ENCODE measurements at regions not wholly inside any gene's neighbourhood (a gene's known extent, or its start where the extent isn't known, plus 50 kb on each side); places are given as distances from the start of the nearest gene placed in this dataset.
"Not testable (repeated sequence)": the region's sequence is repeated elsewhere in the genome, so short reads cannot be mapped to it uniquely, and the experiment has no call there.

DNA sequence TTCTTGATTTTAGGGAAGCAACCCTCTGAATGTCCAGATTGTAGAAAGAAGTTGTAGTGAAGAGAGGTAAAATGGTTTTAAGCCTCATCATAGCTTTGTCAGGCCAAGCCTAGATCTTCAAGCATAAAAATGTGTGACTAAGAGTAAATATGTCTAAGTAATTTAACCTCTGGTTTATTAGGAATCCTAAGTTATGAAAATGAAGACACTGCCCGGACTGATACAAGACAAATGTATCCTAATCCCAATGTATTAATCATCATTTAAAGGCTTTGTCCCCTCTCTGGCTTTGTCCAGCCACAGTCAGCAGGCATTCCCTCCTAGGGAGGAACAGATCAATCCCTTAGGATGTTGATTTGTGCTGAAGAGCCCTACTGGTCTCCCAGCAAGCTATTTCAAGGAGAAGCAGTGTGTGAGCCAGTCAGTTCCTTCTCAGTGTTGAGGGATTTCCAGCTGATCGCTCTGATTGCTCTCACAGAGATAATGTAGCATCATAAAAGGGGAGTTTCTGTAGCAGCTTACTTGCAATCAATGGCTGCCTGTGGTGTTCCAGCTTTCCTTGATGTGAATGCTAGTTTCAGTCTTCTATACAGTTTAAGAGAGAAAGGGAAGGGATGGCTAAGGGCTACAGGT is 796.1 kb downstream of the EPHA4 start:
- peak in 1 of 8 experiments; percentile 24 for ATAC-seq (replicated peaks in 6 of 8)
- H3K4me3 ChIP-seq: no peak overlapping the region
- WGBS, 10 experiments: 29 to 71% (median 46%) methylated on average over 1 to 2 of the region's 2 CpGs; no CpG with 5 or more reads in 2 of the 10 experiments
- H3K4me1 ChIP-seq (replicated peaks in 1 of 2): peaks cover 11 to 13% of the 10 kb centered on the region in 2 donors
- in situ Hi-C loops (cut with MboI; ENCODE audit: low pct_unique_long_range_greater_than_20kb in 2 of 9, low sequenced_read_pairs in 9 of 9, unreplicated experiment in 9 of 9): no loop called here
- no peak overlapping the region for H3K27ac ChIP-seq

DNA sequence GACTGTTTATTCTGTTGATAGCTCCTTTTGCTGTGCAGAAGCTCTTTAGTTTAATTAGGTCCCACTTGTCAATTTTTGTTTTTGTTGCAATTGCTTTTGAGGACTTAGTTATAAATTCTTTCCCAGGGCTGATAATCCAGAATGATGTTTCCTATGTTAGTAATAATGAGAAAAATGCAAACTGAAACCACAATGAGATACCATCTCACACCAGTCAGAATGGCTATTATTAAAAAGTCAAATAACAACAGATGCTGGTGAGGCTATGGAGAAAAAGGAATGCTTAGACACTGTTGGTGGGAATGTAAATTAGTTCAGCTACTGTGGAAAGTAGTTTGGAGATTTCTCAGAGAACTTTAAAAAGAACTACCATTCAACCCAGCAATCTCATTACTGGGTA is 793.0 kb downstream of the EPHA4 start:
- ATAC-seq (replicated peaks in 6 of 8); in situ Hi-C loops (cut with MboI; ENCODE audit: low pct_unique_long_range_greater_than_20kb in 2 of 9, low sequenced_read_pairs in 9 of 9, unreplicated experiment in 9 of 9); H3K27ac ChIP-seq; H3K4me3 ChIP-seq: not testable (repeated sequence)
- H3K4me1 ChIP-seq (replicated peaks in 1 of 2): peaks cover 6 to 12% of the 10 kb centered on the region in 2 donors

DNA sequence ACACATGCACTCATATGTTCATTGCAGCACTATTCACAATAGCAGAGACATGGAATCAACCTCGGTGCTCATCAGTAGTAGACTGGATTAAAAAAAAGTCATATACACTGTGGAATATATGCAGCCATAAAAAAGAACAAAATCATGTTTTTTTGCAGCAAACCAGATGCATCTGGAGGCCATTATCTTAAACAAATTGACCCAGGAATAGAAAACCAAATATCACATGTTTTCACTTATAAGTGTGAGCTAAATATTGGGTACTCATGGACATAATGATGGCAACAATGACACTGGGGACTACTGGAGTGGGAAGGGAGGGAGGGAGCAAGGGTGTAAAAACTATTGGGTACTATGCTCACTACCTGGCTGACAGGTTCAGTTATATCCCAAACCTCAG is 792.6 kb downstream of the EPHA4 start:
- Histone ChIP-seq H3K4me3 (no peak overlapping the region), H3K4me1 (replicated peaks in 1 of 2) (peaks cover 6 to 12% of the 10 kb centered on the region in 2 donors), H3K27ac (no peak overlapping the region)
- in situ Hi-C loops (cut with MboI; ENCODE audit: low pct_unique_long_range_greater_than_20kb in 2 of 9, low sequenced_read_pairs in 9 of 9, unreplicated experiment in 9 of 9): no loop called here
- WGBS, 10 experiments: 0 to 100% (median 17%) methylated on average over 1 of the region's 1 CpG; no CpG with 5 or more reads in 3 of the 10 experiments
- ATAC-seq (replicated peaks in 6 of 8): no peak

DNA sequence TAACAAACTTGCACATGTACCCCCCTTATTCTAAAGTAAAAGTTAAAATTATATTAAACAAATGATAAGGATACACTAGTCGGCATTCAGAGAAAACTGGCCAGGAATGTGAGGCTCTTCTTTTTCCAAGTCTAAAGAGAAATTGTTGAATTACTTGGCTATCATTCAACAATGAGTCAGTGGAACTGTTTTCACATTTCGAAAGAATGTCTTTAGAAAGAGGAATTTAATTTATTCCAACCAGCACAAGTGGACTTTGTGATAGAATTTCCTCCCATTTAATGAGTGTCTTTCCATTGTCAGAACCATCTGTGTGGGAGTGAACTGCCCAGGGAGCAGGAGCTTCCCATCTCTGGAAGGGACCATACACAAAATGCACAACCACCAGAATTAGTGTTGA is 792.2 kb downstream of the EPHA4 start:
- 0 to 89% (median 40%) methylated on average over 1 to 2 of the region's 2 CpGs; no CpG with 5 or more reads in 1 of the 10 experiments for WGBS, 10 experiments
- H3K27ac ChIP-seq: no peak overlapping the region
- no peak overlapping the region for H3K4me3 ChIP-seq
- ATAC-seq (replicated peaks in 6 of 8): peak in 7 of 8 experiments; percentile 25 to 88 (median 83)
- in situ Hi-C loops (cut with MboI; ENCODE audit: low pct_unique_long_range_greater_than_20kb in 2 of 9, low sequenced_read_pairs in 9 of 9, unreplicated experiment in 9 of 9): no loop called here
- peaks cover 6 to 12% of the 10 kb centered on the region in 2 donors for H3K4me1 ChIP-seq (replicated peaks in 1 of 2)

DNA sequence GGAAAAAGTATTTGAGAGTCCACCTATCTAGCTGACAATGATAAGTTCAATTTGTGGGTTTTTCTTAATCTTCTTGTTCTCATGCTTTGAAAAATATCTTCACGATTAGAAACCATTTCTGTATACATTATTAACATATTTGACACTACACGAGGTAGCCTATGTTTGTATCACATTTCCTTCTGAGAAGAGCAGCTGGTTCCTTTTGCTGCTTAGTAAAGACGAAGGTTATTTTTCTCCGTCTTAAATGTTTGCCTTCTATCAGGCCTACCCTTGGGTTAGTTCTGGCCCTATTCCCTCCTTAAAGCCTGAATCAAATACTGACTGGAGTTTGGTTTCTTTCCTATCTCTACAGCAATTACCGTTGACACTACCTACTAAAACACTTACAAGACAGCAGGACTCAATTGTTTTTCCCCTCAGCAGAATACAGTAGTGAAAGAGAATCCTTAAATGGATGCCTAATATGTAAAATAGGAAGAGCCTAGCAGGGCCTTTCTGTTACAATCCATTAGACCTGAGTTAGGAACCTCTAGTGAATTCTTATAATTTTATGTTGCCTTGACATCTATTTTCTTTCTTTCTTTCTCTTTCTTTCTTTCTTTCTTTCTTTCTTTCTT is 790.4 kb downstream of the EPHA4 start:
- Histone ChIP-seq H3K27ac (no peak overlapping the region), H3K4me1 (replicated peaks in 1 of 2) (peaks cover 6 to 10% of the 10 kb centered on the region in 2 donors), H3K4me3 (no peak overlapping the region)
- 25 to 90% (median 77%) methylated on average over 1 to 5 of the region's 5 CpGs; no CpG with 5 or more reads in 1 of the 10 experiments for WGBS, 10 experiments
- ATAC-seq (replicated peaks in 6 of 8): no peak
- in situ Hi-C loops (cut with MboI; ENCODE audit: low pct_unique_long_range_greater_than_20kb in 2 of 9, low sequenced_read_pairs in 9 of 9, unreplicated experiment in 9 of 9): no loop called here

DNA sequence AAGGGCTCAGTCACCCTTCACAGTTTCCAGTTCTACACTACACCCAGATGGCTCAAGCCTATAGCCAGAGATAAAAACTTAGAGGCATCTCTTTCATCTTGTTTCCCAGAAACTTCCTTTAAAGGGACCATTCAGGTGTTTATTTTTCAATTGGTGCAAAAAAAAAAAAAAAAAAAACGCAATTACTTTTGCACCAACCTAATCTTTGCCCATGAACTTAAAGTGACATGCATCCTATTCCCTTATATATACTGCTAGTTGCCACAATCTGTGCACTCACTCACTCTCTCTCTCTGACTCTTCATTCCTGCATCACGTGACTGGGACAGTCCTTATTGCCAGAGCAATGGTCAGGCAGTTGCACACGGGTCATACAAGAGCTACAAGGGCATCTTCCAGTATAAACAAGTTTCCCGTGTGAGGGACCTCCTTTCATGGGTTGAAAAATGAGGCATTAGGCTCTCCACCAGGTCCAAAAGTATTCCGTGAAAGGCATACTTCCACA is 789.4 kb downstream of the EPHA4 start:
- ATAC-seq (replicated peaks in 6 of 8): no peak

DNA sequence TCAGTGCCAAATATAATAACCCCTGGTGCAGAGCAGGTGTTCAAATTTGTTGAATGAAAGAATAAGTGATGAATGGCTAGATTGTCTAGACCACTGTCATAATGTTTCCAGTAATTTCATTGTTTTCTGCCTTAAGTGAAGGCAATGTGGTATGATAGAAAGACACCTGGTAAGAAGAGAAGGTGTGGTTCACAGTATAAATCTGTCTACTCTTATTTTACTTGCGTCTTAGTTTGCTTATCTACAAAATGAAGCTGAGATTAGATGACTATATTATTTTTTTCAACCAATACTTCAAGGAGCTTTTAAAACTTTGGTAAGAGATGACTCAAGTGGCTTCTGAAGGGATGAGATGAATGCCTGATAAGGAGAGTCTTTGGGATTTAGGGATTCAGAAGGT is 788.4 kb downstream of the EPHA4 start:
- H3K4me3 ChIP-seq: no peak overlapping the region
- peaks cover 6 to 10% of the 10 kb centered on the region in 2 donors for H3K4me1 ChIP-seq (replicated peaks in 1 of 2)
- 38 to 100% (median 100%) methylated on average over 1 of the region's 1 CpG; no CpG with 5 or more reads in 2 of the 10 experiments for WGBS, 10 experiments
- H3K27ac ChIP-seq: no peak overlapping the region
- in situ Hi-C loops (cut with MboI; ENCODE audit: low pct_unique_long_range_greater_than_20kb in 2 of 9, low sequenced_read_pairs in 9 of 9, unreplicated experiment in 9 of 9): no loop called here
- ATAC-seq (replicated peaks in 6 of 8): no peak

More for the DNA sequence above, 789.4 kb downstream of the EPHA4 start:
- Histone ChIP-seq H3K4me1 (replicated peaks in 1 of 2) (peaks cover 6 to 10% of the 10 kb centered on the region in 2 donors), H3K27ac (no peak overlapping the region), H3K4me3 (no peak overlapping the region)
- WGBS, 10 experiments: 33 to 100% (median 85%) methylated on average over 1 to 4 of the region's 5 CpGs
- in situ Hi-C loops (cut with MboI; ENCODE audit: low pct_unique_long_range_greater_than_20kb in 2 of 9, low sequenced_read_pairs in 9 of 9, unreplicated experiment in 9 of 9): no loop called here

DNA sequence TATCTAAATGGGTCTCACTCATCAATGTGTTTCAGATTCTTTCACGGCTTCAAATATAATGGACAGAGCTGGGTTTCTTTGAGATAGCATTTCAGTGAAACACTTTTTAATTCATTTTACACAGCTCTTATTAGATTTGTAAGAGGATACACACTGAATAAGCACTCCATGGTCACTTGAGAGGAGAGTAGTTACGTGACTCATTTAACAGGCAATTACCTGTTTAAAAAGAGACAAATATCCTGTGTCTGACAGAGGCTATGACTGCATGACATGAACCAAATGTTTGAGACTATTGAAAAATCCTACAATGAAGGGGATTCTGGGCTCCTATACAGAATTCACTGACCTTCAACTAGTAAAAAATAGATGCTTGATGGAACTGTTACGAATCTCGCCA is 786.9 kb downstream of the EPHA4 start:
- 53 to 100% (median 88%) methylated on average over 2 to 4 of the region's 4 CpGs for WGBS, 10 experiments
- in situ Hi-C loops (cut with MboI; ENCODE audit: low pct_unique_long_range_greater_than_20kb in 2 of 9, low sequenced_read_pairs in 9 of 9, unreplicated experiment in 9 of 9): no loop called here
- Histone ChIP-seq H3K4me1 (replicated peaks in 1 of 2) (peaks cover 6 to 9% of the 10 kb centered on the region in 2 donors), H3K4me3 (no peak overlapping the region), H3K27ac (no peak overlapping the region)
- peak in 5 of 8 experiments; percentile 48 to 93 (median 79) for ATAC-seq (replicated peaks in 6 of 8)

DNA sequence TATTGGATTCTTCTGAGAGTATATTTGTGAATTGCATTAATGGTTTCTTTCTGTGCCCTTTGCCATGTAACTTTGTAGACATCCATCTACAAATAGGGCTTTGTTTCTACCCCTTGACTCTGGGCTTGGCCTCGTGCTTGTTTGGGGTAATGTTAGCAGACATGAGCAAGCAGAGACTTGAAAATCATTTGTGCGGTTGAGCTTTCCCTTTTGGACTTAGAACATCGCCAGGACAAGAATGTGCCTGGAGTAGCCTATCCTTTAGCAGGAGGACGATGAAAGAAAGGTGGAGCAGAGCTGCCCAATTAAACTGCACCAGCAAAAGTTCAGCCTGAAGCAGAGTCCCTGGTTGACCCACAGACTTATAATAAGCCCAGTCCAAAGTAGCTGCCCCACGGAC is 785.9 kb downstream of the EPHA4 start:
- no peak for ATAC-seq (replicated peaks in 6 of 8)
- WGBS, 10 experiments: 0 to 94% (median 83%) methylated on average over 1 to 5 of the region's 5 CpGs; no CpG with 5 or more reads in 3 of the 10 experiments
- Histone ChIP-seq H3K4me3 (no peak overlapping the region), H3K27ac (no peak overlapping the region), H3K4me1 (replicated peaks in 1 of 2) (no peaks in the 10 kb centered on the region)
- in situ Hi-C loops (cut with MboI; ENCODE audit: low pct_unique_long_range_greater_than_20kb in 2 of 9, low sequenced_read_pairs in 9 of 9, unreplicated experiment in 9 of 9): no loop called here

DNA sequence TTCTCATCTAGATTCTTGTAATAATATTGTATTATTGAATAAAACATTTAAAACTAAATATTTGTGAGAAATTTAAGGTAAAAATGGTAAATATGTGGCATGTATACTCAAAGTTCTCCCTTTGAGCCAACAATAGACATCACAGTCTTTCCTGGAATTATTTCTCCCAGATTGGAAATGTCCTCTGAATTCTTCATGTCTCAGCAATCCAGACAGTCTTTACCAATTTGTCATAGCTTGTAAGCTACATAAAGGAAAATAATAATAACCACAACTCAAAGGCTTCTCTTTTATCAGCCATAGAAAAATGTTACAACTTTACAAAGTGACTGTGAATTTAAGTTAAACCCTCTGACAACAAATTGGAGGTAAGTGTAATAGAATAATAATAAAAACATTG is 784.9 kb downstream of the EPHA4 start:
- in situ Hi-C loops (cut with MboI; ENCODE audit: low pct_unique_long_range_greater_than_20kb in 2 of 9, low sequenced_read_pairs in 9 of 9, unreplicated experiment in 9 of 9): no loop called here
- Histone ChIP-seq H3K27ac (no peak overlapping the region), H3K4me1 (replicated peaks in 1 of 2) (no peaks in the 10 kb centered on the region), H3K4me3 (no peak overlapping the region)
- no peak for ATAC-seq (replicated peaks in 6 of 8)

DNA sequence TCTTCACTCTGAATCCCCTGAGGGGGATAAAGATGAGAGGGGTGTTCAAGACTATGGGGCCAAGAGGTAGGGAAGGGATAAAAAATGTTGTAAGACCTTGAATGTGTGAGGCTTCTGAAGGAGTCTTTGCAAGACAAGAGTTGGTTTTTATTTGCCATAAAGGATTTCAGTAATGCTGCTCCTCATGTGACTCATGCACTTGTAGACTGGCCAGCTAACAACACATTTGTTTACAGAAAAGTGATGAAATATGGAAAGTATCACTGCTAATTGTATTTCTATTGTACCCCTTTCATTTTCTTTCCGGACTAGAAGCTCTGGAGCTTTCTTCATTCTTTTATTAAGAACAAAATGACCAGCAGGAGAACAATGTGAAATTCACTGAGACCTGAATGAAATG is 782.1 kb downstream of the EPHA4 start:
- in situ Hi-C loops (cut with MboI; ENCODE audit: low pct_unique_long_range_greater_than_20kb in 2 of 9, low sequenced_read_pairs in 9 of 9, unreplicated experiment in 9 of 9): no loop called here
- 0 to 100% (median 57%) methylated on average over 1 of the region's 1 CpG; no CpG with 5 or more reads in 1 of the 10 experiments for WGBS, 10 experiments
- no peak overlapping the region for H3K4me3 ChIP-seq
- H3K4me1 ChIP-seq (replicated peaks in 1 of 2): no peaks in the 10 kb centered on the region
- ATAC-seq (replicated peaks in 6 of 8): peak in 2 of 8 experiments; percentile 55 to 61
- no peak overlapping the region for H3K27ac ChIP-seq

DNA sequence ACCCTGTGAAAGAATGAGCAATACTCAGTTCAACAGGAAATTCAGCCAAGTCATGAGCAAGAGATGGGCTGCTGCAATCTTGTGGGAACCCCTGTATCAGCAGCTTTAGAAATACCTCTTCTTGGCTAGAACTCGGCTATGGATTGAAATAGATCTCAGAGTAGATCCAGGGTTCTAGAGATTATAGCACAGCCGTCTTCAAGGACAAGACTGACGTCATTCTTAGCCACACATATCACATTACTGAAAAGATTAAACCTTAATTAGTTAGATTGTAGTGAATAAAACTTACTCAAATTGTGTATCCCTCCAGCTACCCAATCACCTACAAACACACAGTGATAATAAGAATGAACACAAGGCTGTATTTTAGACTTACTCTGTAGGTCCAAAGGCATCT is 776.4 kb downstream of the EPHA4 start:
- H3K4me3 ChIP-seq: no peak overlapping the region
- no peak for ATAC-seq (replicated peaks in 6 of 8)
- H3K27ac ChIP-seq: no peak overlapping the region

DNA sequence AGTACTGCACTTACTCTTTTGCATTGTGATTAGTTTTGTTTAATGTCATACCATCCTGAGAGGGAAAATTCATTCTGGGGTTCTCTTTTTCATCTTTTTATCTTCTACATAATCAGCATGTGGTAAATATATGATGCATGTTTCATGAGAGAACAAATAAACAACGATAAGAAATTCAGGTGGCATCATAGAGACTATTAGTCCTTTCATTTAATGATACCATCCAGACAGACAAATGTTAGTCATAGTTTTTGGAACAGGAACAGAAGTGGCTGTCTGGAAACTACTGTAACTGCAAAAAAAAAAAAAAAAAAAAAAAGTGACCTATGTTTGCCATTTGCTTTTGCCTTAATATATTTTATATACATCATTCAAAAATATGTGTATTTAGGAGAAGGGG is 761.0 kb downstream of the EPHA4 start:
- Histone ChIP-seq H3K27ac (no peak overlapping the region), H3K4me3 (no peak overlapping the region), H3K4me1 (replicated peaks in 1 of 2) (no peaks in the 10 kb centered on the region)
- WGBS, 10 experiments: 14 to 83% (median 48%) methylated on average over 1 of the region's 1 CpG; no CpG with 5 or more reads in 4 of the 10 experiments
- no peak for ATAC-seq (replicated peaks in 6 of 8)
- in situ Hi-C loops (cut with MboI; ENCODE audit: low pct_unique_long_range_greater_than_20kb in 2 of 9, low sequenced_read_pairs in 9 of 9, unreplicated experiment in 9 of 9): no loop called here

More for the DNA sequence above, 776.4 kb downstream of the EPHA4 start:
- no peaks in the 10 kb centered on the region for H3K4me1 ChIP-seq (replicated peaks in 1 of 2)
- WGBS, 10 experiments: 17 to 100% (median 89%) methylated on average over 1 to 3 of the region's 3 CpGs; no CpG with 5 or more reads in 1 of the 10 experiments
- in situ Hi-C loops (cut with MboI; ENCODE audit: low pct_unique_long_range_greater_than_20kb in 2 of 9, low sequenced_read_pairs in 9 of 9, unreplicated experiment in 9 of 9): no loop called here

All from motor neuron (in vitro differentiated cells).